Activated CD4-positive, alpha-beta T cell treated with anti-CD3 and anti-CD28 coated beads, Interleukin-2, amount 10 ng/mL, durations not matched to agents 24 days and 14 days (primary cell): ENCODE measurements at regions not wholly inside any gene's neighbourhood (a gene's known extent, or its start where the extent isn't known, plus 50 kb on each side); places are given as distances from the start of the nearest gene placed in this dataset.
A peak's percentile ranks its signal among the peaks of the same experiment; 100 is the strongest.

ENCODE experiments used
- DNase-seq: peaks from one replicate; pipeline ENCODE4 v3.0.0; 2022
- H3K27ac Mint-ChIP-seq: one replicate; pipeline ENCODE4 v1.8.0; 2022; ENCODE audit warnings: mild to moderate bottlenecking, mixed read lengths
- H3K27me3 Mint-ChIP-seq: one replicate; pipeline ENCODE4 v1.8.0; 2022; ENCODE audit warnings: mixed read lengths
- H3K36me3 Mint-ChIP-seq: one replicate; pipeline ENCODE4 v1.8.0; 2022; ENCODE audit warnings: low read depth, mild to moderate bottlenecking, mixed read lengths
- H3K4me1 Mint-ChIP-seq: one replicate; pipeline ENCODE4 v1.8.0; 2021; ENCODE audit warnings: mixed read lengths
- H3K4me3 Mint-ChIP-seq: one replicate; pipeline ENCODE4 v1.8.0; 2022; ENCODE audit warnings: mild to moderate bottlenecking, moderate library complexity, mixed read lengths
- H3K9me3 Mint-ChIP-seq: one replicate; pipeline ENCODE4 v1.8.0; 2021; ENCODE audit warnings: mixed read lengths
- intact Hi-C: fragments of 100-400 bp; cut with micrococcal nuclease; formaldehyde crosslinking; loops from one replicate; pipeline ENCODE4 v1.15.1; 2023

DNA sequence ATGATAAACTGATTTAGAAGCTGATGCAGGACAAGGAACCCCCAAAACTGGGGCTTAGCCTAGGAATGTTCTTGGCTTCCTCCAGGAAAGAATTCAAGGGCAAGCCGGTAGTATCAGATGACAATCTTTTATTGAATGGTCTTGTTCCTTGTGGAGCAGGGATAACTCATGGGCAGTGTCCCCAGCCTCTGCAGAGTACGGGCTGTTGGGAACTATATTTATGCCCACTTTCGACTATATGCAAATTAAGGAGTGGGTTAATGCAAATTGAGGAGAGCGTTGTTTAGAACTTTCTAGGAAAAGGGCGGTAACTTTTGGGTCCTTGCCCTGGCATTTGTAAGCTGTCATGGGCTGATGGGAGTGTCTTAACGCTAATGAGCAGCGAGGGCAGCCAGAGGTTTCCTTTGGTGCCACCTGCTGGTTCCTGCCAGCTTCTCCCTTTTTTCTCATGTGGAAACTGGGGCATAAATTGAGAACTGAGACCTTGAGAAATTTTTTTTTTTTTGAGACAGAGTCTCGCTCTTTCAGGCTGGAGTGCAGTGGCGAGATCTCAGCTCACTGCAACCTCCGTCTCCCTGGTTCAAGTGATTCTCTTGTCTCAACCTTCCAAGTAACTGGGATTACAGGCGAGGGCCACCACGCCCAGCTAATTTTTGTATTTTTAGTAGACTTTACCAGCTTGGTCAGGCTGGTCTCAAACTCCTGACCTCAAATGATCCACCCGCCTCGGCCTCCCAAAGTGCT is 79.4 kb upstream of the ABCC4 start:
- peak; percentile 88 for DNase-seq
- intact Hi-C loops: loop anchor here (1.0 to 2.0 kb wide), 2 partner anchors 82 to 191 kb away; no protein-coding TSS in a partner anchor

GRCh38 chr13:95381212-95381527 is 79.9 kb upstream of the ABCC4 start:
- Mint-ChIP-seq H3K36me3 (no peaks in the 10 kb centered on the region), H3K4me3 (no peak overlapping the region), H3K9me3 (no peaks in the 10 kb centered on the region), H3K4me1 (no peaks in the 10 kb centered on the region), H3K27me3 (no peaks in the 10 kb centered on the region), H3K27ac (no peak overlapping the region)
- intact Hi-C loops: loop anchor here (2.0 kb wide), 1 partner anchor 82 kb away; no protein-coding TSS in a partner anchor
- DNase-seq: no peak

More for the DNA sequence above, 79.4 kb upstream of the ABCC4 start:
- no peaks in the 10 kb centered on the region for H3K36me3 Mint-ChIP-seq
- no peaks in the 10 kb centered on the region for H3K9me3 Mint-ChIP-seq
- no peaks in the 10 kb centered on the region for H3K4me1 Mint-ChIP-seq
- no peak overlapping the region for H3K27ac Mint-ChIP-seq
- H3K4me3 Mint-ChIP-seq: no peak overlapping the region
- peaks cover 3% of the 10 kb centered on the region for H3K27me3 Mint-ChIP-seq

- Mint-ChIP-seq H3K4me3 (no peak overlapping the region), H3K4me1 (no peaks in the 10 kb centered on the region), H3K27ac (no peak overlapping the region), H3K9me3 (no peaks in the 10 kb centered on the region), H3K27me3 (no peaks in the 10 kb centered on the region), H3K36me3 (no peaks in the 10 kb centered on the region)
- no peak for DNase-seq
- intact Hi-C loops: no loop called here
Observed at GRCh38 chr13:95382411-95382810, 81.2 kb upstream of the ABCC4 start.

- H3K9me3 Mint-ChIP-seq: no peaks in the 10 kb centered on the region
- no peak overlapping the region for H3K27ac Mint-ChIP-seq
- DNase-seq: no peak
- H3K4me1 Mint-ChIP-seq: no peaks in the 10 kb centered on the region
- no peak overlapping the region for H3K4me3 Mint-ChIP-seq
- H3K27me3 Mint-ChIP-seq: no peaks in the 10 kb centered on the region
- intact Hi-C loops: no loop called here
- no peaks in the 10 kb centered on the region for H3K36me3 Mint-ChIP-seq
Observed at GRCh38 chr13:95382916-95383315, 81.7 kb upstream of the ABCC4 start.

- H3K4me1 Mint-ChIP-seq: no peaks in the 10 kb centered on the region
- no peak for DNase-seq
- intact Hi-C loops: no loop called here
- H3K27ac Mint-ChIP-seq: no peak overlapping the region
- no peaks in the 10 kb centered on the region for H3K9me3 Mint-ChIP-seq
- H3K4me3 Mint-ChIP-seq: no peak overlapping the region
- H3K27me3 Mint-ChIP-seq: peaks cover 2% of the 10 kb centered on the region
- H3K36me3 Mint-ChIP-seq: no peaks in the 10 kb centered on the region
Observed at GRCh38 chr13:95385373-95385772, 84.1 kb upstream of the ABCC4 start.

DNA sequence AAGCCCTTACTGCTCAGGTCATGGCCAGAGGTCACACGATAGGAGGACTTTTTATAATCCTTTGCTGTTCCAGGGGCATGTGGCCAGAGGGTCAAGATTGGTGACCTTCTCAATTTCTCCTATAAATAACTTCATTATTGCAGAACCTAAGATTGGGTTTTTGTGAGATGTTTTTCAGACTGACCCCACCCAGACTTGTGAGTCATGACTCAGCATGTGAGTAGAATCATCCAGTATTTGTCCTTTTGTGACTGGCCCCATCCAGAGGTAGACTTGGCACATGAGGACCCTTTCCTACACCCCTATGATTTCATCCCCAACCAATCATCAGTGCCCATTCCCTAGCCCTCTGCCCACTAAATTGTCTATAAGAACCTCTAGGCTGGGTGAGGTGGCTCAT is 84.5 kb upstream of the ABCC4 start:
- Mint-ChIP-seq H3K4me3 (no peak overlapping the region), H3K27ac (no peak overlapping the region), H3K27me3 (peaks cover 5% of the 10 kb centered on the region), H3K4me1 (no peaks in the 10 kb centered on the region), H3K36me3 (no peaks in the 10 kb centered on the region), H3K9me3 (no peaks in the 10 kb centered on the region)
- intact Hi-C loops: no loop called here
- DNase-seq: no peak

DNA sequence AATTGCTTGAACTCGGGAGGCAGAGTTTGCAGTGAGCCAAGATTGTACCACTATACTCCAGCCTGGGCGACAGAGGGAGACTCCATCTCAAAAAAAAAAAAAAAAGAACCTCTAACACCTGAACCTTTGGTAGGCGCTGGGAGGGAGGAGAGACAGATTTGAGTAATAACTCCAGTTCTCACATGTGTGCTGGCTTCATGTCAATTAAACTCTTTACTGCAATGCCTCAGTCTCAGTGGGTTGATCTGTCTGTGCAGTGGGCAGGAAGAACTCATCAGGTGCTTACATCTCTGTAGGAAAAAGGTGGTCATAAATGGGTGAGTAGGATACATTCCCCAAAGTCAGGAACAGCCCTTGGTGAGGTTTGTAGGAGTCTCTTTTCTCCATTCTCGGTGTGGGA is 85.1 kb upstream of the ABCC4 start:
- Mint-ChIP-seq H3K36me3 (no peaks in the 10 kb centered on the region), H3K4me3 (no peak overlapping the region), H3K27me3 (peaks cover 5% of the 10 kb centered on the region), H3K9me3 (no peaks in the 10 kb centered on the region), H3K27ac (no peak overlapping the region), H3K4me1 (no peaks in the 10 kb centered on the region)
- DNase-seq: no peak
- intact Hi-C loops: no loop called here

DNA sequence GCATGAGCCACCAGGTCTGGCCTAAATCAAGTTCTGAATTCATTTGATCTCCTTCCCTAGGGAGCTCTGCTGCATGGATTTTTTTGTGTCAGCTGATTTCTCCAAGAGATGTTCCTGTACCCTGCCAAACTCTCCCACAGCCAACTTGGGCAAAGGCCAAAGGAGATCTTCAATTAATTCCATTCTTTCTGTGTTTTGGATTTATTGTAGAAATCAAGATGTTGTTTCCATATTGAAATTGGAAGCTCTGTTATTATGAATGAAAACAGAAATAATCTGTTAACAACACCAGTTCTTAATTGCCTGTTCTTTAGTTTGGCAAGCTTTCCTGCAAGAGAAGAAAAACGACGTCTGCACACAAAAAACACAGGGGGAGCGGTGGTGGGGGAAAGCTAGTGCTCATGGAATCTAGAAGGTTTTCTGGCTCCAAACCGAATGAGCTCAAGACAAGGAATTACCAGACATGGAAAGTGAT is 86.5 kb upstream of the ABCC4 start:
- H3K27ac Mint-ChIP-seq: no peak overlapping the region
- DNase-seq: no peak
- H3K4me1 Mint-ChIP-seq: no peaks in the 10 kb centered on the region
- no peaks in the 10 kb centered on the region for H3K36me3 Mint-ChIP-seq
- no peak overlapping the region for H3K4me3 Mint-ChIP-seq
- intact Hi-C loops: no loop called here
- no peaks in the 10 kb centered on the region for H3K9me3 Mint-ChIP-seq
- H3K27me3 Mint-ChIP-seq: peaks cover 5% of the 10 kb centered on the region

- H3K27me3 Mint-ChIP-seq: peaks cover 5% of the 10 kb centered on the region
- intact Hi-C loops: no loop called here
Observed at GRCh38 chr13:95388420-95389079, 87.3 kb upstream of the ABCC4 start.

GRCh38 chr13:95391362-95391761 is 90.1 kb upstream of the ABCC4 start:
- Mint-ChIP-seq H3K9me3 (no peaks in the 10 kb centered on the region), H3K27ac (no peak overlapping the region), H3K36me3 (no peaks in the 10 kb centered on the region), H3K4me3 (no peak overlapping the region), H3K4me1 (no peaks in the 10 kb centered on the region), H3K27me3 (peaks cover 5% of the 10 kb centered on the region)
- intact Hi-C loops: no loop called here
- DNase-seq: no peak

More at GRCh38 chr13:95388420-95389079, 87.3 kb upstream of the ABCC4 start:
- Mint-ChIP-seq H3K36me3 (no peaks in the 10 kb centered on the region), H3K4me3 (no peak overlapping the region), H3K4me1 (no peaks in the 10 kb centered on the region), H3K9me3 (no peaks in the 10 kb centered on the region), H3K27ac (no peak overlapping the region)
- no peak for DNase-seq

GRCh38 chr13:95391785-95392184 is 90.5 kb upstream of the ABCC4 start:
- no peaks in the 10 kb centered on the region for H3K9me3 Mint-ChIP-seq
- no peak for DNase-seq
- H3K4me1 Mint-ChIP-seq: no peaks in the 10 kb centered on the region
- no peak overlapping the region for H3K4me3 Mint-ChIP-seq
- intact Hi-C loops: no loop called here
- no peak overlapping the region for H3K27ac Mint-ChIP-seq
- H3K36me3 Mint-ChIP-seq: no peaks in the 10 kb centered on the region
- H3K27me3 Mint-ChIP-seq: peaks cover 5% of the 10 kb centered on the region

- Mint-ChIP-seq H3K9me3 (no peaks in the 10 kb centered on the region), H3K27ac (no peak overlapping the region), H3K4me3 (no peak overlapping the region), H3K36me3 (no peaks in the 10 kb centered on the region), H3K4me1 (no peaks in the 10 kb centered on the region), H3K27me3 (peaks cover 5% of the 10 kb centered on the region)
- DNase-seq: no peak
- intact Hi-C loops: no loop called here
Observed at GRCh38 chr13:95392597-95392996, 91.3 kb upstream of the ABCC4 start.

- no peaks in the 10 kb centered on the region for H3K36me3 Mint-ChIP-seq
- no peak overlapping the region for H3K27ac Mint-ChIP-seq
- peaks cover 7% of the 10 kb centered on the region for H3K27me3 Mint-ChIP-seq
- peak; percentile 59 for DNase-seq
- H3K4me3 Mint-ChIP-seq: peak overlapping the region; percentile 80
- H3K9me3 Mint-ChIP-seq: no peaks in the 10 kb centered on the region
- intact Hi-C loops: loop anchor here (1.0 to 10.0 kb wide), 5 partner anchors 71 to 969 kb away; partner anchors contain the start of gene SOX21
- peaks cover 7% of the 10 kb centered on the region for H3K4me1 Mint-ChIP-seq
Observed at GRCh38 chr13:95403349-95404140, 102.3 kb upstream of the ABCC4 start.
